ENCODE measurements at regions not wholly inside any gene's neighbourhood (a gene's known extent, or its start where the extent isn't known, plus 50 kb on each side); places are given as distances from the start of the nearest gene placed in this dataset.

DNA sequence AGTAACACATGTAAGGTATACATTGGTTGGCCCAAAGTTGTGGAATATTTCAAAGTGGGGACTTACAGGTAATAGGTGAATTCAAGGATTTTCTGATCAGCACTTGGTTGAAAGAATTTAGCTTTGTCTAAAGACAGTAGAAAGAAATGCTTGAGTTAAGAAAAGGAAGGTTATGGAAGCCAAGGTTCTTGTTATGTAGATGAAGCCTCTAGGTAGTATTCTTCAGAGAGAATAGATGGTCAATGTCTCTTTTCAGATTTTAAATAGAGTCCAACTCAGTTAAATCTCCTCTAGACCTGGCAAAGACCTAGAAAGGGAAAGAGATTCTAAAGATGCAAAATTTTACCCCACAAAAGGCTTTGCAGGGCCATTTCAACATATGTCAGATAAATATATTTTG lies 157.4 kb downstream of the ANKRD30B start:
- no peak for DNase-seq

DNA sequence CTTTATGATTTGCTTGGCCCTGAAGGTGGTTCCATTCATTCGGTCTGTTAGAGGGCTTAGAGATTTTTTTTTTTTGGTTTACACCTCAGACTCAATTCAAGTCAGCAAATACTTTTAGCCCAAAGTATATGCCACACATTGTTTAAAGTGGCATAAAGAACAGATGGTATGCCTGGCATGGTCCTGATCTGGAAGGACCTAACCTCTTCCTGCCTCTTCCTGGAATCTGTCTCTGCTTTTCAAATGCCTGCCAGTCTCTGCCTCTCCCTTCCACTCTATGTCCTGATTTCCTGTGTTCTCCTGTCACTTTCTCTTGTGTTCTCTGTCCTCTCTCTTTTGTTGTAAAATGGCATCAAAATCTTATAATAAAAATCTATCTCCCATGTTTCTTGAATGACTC lies 158.0 kb downstream of the ANKRD30B start:
- no peak for DNase-seq

DNA sequence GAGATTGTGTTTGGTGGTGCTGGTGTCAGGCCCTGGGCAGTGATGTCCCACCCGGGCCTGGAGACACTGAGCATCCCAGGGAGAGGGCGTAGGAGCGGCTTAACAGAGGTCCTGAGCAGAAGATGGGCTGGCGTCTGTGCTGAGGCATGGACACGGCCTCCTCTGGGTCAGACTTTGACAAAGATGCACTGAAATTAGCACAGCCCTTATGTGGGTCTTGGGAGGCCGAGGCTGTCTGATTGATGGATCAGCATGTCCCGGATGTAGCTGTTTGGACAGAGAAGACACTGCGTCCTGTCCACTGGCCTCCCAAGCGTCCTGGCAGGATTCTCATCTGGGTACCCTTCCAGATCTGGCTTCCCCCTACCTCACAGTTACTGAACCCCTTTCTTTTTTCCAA lies 159.4 kb downstream of the ANKRD30B start:
- DNase-seq: no peak

DNA sequence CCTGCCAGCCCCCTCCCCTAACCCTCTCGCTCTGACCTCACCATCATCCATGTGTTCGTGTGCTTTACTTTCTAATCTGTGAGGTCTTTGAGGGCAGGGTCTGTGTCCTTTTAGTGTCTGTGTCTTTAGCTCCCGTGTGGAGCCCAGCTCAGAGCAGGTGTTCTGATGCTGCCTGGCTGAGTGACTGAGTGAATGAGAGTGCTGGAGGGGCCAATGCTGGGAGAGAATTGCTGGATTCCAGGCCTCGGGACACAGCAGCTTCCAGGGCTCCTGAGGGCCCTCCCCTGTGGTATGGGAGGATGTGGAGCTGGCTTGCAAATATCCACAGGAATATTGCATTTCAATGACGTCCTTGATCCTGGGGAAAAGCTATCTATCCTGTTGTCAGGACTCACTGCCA lies 160.6 kb downstream of the ANKRD30B start:
- no peak for DNase-seq

DNA sequence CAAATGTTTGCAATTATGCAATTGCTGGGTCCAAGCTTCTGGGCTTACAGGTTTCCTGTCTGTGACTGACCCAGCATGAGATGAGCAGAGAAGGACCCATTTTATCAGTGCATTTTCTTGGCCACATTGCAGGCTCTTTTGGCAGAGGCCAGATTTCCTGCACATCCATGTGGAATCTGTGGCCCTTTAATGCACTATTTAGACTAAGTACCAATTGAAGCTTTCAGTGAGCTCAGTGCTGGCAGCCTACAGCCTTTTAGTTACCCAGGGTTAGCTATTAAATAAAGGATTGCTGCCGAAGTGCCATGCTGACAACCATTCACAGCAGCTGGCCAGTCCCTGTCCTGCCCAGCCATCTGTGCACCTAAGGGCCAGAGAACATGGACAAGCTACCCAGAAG lies 165.0 kb downstream of the ANKRD30B start:
- no peak for DNase-seq

DNA sequence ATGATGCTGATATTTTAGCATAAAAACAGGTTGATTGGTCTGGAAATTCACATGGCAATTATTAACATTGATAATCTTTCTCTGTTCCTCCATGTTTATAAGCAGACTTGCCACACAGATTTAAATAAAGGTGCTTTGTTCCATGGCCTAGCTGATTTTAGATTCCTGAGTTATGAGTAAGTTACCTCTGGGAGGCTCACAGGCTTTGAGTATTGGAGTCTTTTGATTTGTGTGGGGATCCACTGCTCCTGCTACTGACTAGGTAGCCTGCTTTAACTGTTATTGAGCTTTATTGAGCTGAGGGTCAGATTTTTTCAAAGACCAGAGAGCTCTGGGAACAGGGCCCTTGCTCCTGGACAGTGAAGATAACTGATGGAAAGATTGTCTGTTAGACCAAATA lies 166.1 kb downstream of the ANKRD30B start:
- DNase-seq: no peak

DNA sequence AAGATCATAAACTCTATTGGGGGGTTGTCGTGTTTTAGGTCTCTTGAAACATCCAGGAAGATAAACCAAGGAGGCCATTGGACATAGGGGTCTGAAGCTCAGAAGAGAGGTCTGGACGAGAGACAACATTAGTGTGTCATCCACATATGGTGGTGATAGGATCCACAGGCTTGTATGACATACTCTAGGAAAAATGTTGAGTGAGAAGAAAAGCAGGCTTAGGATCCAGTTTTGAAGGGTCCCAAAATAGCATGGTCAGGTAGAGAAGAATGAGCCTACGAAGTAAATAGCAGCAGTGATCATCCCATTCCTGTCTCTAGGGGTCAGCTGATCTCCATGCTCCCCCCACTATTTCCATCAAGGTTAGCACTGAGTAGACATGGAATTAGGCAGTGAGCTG lies 166.8 kb downstream of the ANKRD30B start:
- no peak for DNase-seq

DNA sequence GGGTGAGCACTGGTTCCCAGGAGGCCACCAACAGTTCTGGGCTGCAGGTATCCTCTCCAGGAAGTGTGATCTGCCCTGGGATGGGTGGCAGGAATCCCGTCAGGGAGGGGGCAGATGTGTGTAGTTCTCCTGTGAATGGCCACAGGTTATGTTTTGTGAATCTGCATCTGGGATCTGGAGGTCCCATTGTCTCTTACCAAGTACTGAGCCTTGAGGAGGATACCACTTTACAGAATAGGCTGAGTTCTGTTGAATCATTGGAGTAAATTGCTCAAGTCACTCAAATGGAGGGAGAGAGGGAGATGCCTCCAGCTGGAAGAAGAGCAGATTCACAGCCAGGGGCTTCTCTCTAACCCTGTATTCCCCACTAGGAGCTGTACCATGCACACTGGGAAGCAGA lies 168.2 kb downstream of the ANKRD30B start:
- DNase-seq: no peak

DNA sequence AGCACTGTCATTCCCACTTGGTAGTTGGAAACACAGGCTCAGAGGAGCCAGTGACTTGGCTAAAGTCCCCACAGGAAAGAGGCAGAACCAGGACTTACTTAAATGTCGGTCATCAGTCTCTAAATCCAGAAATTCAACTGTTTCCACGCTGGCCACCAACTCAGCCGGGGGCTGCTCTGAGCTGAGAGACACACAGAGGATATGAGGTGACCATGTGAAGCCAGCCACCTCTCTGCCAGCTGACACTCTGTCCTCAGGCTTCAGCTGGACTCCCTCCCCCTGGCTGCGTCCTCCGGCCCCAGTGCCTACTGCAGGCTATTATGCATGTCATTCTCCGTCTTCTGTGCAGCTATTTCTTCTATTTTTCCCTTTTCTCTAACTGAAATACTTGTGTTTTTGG lies 168.9 kb downstream of the ANKRD30B start:
- DNase-seq: no peak

DNA sequence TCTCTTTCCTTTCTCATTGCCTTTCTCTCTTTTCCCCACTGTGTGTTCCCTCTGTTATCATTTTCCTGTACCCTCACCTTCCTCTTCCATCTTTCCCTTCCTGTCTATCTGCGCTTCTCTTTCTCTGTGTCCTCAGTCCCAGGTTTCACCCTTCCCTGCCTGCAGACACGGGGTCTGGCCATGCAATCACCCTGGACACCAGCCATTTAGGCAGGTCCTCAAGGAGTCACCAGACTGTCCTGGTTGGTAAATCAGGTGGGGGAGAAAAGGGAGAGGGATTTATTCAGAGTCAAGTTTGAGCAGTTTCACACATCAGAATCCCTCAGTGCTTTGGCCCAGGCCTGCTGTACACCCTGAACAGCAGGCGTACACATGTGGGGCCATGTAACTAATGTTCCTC lies 169.3 kb downstream of the ANKRD30B start:
- no peak for DNase-seq

DNA sequence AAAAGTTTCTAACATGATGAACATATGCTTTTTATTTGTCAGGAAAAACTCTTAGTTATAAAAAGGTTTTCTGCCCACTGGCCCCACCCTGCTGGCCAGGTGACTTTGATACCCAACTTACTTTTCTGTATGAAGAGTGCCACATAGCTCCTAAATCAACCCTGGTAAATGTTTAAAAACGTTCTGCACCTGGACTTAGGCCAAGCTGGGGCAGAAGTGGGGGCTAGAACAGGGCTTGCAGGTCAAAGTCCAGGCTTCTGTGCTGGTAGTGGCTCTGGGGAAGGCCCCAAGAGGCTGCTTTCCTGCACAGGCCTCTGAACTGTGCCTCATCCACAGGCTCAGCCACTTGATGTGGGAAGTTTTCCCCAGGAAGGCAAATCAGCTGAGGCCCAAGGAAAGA lies 171.7 kb downstream of the ANKRD30B start:
- DNase-seq: no peak

DNA sequence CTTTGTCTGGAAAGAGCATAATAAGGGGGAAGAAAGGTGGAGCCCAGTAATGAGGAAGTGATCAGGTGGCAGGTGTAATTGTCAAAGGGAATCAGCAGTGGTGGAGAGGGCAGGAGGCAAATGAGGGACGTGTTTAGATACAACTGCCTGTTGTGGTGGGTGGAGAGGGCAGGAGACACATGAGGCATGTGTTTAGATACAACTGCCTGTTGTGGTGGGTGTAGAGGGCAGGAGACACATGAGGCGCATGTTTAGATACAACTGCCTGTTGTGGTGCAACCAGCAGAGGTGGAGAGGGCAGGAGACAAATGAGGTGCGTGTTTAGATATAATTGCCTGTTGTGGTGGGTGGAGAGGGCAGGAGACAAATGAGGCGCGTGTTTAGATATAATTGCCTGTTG lies 173.1 kb downstream of the ANKRD30B start:
- no peak for DNase-seq

DNA sequence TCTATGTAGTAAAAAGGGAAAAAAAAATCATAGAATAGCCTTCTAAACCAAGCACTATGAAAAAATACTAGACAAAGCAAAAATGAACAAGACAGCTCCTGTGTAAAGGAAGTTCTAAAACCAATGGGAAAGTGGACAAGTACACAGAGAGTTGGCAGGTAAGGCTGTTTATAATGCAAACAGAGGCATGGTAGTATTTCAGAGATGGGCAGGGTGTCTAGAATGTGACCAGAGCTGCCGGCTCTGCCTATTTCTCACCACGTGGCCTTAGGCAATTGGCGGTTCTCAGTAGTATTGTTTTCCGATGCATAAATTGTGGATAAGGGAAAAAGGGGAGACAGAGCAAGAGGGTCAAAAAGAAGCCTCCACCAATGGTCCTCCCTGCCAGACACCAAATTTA lies 173.6 kb downstream of the ANKRD30B start:
- no peak for DNase-seq

DNA sequence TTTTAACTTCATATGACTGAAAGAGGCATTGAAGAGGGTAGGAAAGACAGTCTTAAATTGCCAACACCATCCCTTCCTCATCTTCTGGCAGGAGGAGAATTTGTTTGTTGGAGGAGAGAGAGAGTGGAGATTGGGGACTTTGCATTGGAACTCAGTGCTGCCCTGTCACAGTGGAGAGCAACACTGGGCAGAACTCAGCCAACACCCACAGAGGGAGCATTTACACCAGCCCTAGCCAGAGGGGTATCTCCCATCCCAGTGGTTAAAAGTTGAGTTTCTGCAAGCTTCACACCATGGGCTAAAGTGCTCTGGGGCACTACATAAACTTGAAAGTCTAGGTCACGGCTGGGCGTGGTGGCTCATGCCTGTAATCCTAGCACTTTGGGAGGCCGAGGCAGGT lies 174.1 kb downstream of the ANKRD30B start:
- no peak for DNase-seq

DNA sequence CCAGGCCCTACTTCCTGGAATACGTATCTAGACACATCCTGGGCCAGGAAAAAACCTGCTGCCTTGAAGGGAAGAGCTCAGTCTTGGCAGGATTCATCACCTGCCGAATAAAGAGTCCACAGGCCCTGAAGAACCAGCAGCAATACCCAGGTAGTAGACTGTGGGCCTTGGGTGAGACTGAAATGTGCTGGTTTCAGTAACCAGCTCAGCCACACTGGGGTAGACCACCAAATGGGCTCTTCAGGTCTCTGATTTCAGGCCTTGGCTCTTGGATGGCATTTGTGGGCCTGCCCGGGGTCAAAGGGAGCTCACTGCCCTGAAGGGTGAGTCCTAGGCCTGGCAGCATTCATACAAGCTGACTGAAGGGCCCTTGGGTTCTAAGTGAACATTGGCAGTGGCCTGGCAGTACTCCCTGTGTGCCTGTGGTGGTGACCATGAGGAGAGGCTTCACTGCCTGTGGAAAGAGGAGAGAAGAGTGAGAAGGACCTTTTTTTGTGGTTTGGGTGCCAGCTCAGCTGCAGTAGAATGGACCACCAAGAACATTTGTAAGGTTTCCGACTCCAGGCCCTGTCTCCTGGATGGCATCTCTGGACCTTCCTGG lies 175.1 kb downstream of the ANKRD30B start:
- no peak for DNase-seq

DNA sequence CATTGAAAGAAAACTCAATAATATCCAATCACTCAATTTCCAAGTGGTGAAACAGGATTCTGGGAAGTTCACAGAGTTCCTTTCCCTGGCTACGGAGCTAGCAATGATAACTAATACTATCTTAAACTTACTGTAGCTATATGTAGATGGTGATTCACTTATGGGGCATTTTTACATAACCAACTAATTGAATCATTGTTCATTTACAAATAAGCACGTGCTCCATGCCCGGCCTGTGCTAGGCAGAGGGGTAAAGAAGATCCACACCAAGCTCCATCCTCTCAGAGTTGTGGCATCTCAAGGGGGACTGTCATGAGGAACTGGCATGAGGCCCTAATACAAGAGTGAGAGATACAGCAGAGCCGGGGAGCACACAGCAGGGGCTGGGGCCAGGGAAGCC lies 176.3 kb downstream of the ANKRD30B start:
- no peak for DNase-seq

DNA sequence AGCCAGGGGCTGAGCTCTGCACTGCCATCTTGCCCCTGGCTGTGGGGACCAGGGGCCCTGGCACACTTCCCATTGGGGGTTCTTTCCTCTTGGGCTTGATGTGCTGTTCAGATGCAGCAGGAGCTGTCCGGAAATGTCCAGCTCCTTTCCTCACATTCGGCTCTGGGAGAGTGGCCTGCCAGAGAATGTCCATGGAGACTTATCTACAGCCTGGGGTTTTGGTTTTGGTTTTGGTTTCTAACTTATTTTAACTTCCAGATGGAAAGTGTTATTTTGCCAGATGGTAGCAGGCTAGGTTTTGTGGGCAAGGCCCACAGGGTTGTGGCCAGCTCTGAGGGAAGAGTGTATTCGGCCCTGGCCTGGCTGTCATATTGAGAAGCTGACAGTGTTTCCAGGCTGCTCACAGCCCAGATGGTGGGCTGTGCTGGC lies 177.3 kb downstream of the ANKRD30B start:
- no peak for DNase-seq

DNA sequence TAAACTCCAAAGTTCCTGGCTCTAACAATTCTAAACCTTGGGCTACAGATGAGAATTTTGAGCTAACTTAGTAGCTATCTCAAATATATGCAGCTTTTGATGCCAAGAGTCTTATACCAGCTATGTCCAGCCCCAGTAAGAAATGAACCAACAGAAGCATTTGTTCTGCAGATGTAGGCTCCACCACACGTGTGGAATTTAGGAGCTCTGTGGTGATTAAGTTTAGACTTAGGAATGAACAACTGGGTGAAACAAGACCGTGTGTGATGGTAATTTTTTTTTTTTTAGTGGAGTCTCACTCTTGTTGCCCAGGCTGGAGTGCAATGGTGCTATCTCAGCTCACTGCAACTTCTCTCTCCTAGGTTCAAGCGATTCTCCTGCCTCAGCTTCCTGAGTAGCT lies 179.7 kb downstream of the ANKRD30B start:
- no peak for DNase-seq

DNA sequence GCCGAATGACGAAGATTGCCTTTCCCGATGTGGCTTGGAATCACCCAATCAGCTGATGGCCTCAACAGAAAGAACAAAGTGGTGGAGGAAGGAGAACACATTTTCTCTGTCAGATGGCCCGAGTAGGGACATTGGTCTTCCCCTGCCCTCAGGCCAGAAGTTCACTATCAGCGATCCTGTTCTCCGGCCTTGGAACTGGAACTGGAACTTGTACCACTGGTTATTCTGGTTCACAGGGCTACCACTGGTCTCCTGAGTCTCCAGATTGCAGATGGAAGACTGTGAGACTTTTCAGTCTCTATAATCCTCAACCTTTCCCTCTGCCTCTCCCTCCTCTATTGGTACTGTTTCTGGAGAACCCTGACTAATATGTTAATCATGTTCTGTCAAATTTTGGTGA lies 180.4 kb downstream of the ANKRD30B start:
- DNase-seq: no peak

DNA sequence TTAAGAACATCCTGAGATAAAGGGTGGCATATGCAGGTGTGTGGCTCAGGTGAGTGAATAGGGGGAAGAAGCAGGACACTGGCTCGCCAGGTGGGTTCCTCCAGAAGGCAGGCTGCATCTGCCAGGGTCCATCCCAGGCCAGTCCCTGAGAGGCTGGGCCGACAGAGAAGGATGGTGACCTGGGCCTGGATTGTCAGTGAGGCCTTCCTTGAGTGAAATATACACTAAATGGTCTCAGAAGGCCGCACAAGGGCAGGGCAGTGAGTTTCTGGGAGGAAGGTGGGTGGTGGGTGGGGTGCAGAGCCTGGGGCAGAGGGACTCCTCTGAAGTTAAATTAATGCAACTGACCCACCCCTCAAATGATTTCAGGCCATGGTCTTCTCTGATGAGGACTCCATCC lies 182.1 kb downstream of the ANKRD30B start:
- DNase-seq: no peak

DNA sequence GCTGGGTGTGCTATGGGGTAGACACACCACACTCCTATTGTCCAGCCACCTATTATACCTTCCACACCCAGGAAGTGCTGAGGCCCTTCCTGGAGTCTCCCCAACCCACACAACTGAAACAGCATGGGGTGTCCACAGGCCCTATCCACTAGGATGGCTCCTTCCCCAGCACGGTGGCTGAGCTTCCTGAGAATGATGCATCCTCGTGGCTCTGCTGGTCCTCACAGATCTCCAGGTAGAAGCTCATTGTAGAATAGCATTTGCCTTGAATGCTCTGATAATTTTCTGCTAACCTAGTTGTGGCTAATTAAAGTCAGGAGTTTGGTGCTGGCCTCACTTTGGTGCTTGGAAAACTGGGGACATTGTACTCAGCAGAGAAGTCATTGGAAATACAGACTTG lies 182.6 kb downstream of the ANKRD30B start:
- no peak for DNase-seq

DNA sequence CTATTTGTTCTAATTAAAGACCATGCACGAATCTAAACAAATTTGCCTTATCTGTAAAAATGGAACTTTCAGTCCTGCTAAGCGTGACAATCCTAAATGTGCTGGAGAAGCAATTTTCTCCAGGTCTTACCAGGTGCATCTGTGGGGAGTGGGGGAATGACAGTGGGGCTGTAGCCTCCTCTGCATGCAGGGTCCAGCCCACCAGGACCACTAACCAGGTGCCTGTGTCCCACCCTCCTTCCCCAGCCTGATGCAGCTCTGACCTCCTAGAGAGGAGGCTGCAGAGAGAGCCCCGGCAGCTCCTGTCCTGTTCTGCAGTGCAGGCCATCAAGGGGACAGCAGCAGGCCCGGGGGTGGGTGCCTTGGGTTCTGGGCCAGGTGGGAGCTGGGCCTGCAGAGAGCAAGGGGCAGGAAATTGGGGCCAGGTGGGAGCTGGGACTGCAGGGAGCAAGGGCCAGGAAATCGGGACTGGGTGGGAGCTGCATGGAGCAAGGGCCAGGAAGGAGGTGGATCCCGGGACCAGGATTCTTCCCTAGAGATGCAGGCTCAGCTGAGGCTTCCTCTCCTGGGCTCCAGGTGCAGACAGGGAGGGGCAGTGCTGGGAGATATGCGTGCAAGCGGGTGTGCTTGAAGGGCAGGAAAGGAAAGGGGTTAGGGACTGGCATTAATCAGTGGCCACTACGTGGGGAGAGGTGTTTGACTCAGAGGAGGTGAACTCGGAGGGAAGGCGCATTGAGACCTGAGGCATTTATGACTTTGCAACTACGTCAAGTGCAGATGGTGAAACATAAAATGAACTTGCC lies 185.3 kb downstream of the ANKRD30B start:
- no peak for DNase-seq

DNA sequence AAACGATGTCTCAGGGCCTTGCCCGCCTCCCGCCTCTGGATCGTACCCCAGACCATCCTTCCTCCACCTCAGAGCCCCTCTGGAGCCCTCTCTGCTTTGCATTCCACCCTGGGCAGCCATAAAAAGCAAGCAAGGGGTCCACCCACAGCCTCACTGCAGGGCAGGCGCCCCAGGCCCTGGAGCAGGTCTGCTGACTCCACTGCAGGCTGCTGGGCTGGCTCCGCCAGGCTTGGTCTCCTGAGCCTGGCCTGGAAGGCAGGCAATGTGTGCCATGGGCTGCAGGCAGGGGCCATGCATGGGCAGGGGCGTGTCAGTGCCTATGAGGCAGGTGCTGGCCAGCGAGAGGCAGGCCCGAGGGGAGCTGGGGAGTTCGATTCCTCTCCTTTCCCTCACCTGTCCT lies 186.0 kb downstream of the ANKRD30B start:
- no peak for DNase-seq

DNA sequence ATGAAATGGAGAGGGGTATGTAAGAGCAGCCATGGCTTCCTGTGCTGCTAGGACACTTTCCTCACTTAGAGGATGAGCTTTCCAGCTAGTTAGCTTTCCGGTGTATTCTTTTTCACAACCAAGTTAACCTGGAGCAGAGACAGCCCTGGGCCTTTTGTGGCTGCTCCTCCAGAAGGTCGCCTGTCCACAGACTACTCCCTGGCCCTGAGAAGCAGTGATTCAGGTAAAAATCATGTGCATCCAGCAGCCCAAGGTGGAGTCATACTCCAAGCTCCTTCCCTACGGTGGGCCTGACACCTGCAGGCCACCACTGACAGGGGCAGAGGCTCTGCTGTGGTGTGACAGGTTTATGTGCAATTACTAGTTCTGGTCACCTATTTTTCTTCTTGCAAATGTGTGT lies 187.2 kb downstream of the ANKRD30B start:
- no peak for DNase-seq

DNA sequence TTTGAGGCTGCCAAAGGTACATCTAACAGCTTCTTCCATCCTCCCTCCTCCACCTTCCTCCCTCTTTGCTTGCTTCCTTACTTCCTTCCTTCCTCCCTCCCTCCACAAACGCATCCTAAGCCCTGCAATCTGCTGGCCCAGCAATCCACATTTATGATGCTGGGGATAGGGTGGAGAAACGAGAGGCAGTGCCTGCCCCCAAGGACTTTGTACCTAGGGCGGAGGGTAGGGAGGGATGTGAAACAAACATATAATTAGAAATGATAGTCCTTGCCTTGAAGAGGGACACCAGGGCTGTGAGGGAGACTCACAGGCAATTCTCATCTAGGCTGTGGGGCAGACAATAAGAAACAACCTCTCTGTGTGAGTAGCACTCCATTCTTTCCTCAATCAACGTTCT lies 188.3 kb downstream of the ANKRD30B start:
- no peak for DNase-seq
